Memory B cell (primary cell): ENCODE measurements at regions not wholly inside any gene's neighbourhood (a gene's known extent, or its start where the extent isn't known, plus 50 kb on each side); places are given as distances from the start of the nearest gene placed in this dataset.

Experiments
- ATAC-seq: fragments of 150-1000 bp; cut with Tn5 transposase; 2 replicates; pipeline ENCODE4 v1.10.0; 2021; ENCODE audit warnings: low read depth, mild to moderate bottlenecking, moderate library complexity
- DNase-seq, 2 donors: peaks; one replicate each; pipeline ENCODE4 v3.0.0; 2022; ENCODE audit warnings: low spot score in 2 of 2
- H3K27ac Mint-ChIP-seq: one replicate; pipeline ENCODE4 v1.8.0; 2022; ENCODE audit warnings: mild to moderate bottlenecking, moderate library complexity, mixed read lengths
- H3K27me3 Mint-ChIP-seq: one replicate; pipeline ENCODE4 v1.8.0; 2022; ENCODE audit warnings: mixed read lengths
- H3K36me3 Mint-ChIP-seq: one replicate; pipeline ENCODE4 v1.8.0; 2022; ENCODE audit warnings: mild to moderate bottlenecking, mixed read lengths
- H3K4me1 Mint-ChIP-seq: one replicate; pipeline ENCODE4 v1.8.0; 2022; ENCODE audit warnings: mixed read lengths
- H3K4me3 Mint-ChIP-seq: one replicate; pipeline ENCODE4 v1.8.0; 2022; ENCODE audit warnings: mild to moderate bottlenecking, moderate library complexity, mixed read lengths
- H3K9me3 Mint-ChIP-seq: one replicate; pipeline ENCODE4 v1.8.0; 2022; ENCODE audit warnings: mixed read lengths

- no peak for ATAC-seq
Observed at GRCh38 chr2:15730545-15731212, 139.0 kb downstream of the DDX1 start.

DNA sequence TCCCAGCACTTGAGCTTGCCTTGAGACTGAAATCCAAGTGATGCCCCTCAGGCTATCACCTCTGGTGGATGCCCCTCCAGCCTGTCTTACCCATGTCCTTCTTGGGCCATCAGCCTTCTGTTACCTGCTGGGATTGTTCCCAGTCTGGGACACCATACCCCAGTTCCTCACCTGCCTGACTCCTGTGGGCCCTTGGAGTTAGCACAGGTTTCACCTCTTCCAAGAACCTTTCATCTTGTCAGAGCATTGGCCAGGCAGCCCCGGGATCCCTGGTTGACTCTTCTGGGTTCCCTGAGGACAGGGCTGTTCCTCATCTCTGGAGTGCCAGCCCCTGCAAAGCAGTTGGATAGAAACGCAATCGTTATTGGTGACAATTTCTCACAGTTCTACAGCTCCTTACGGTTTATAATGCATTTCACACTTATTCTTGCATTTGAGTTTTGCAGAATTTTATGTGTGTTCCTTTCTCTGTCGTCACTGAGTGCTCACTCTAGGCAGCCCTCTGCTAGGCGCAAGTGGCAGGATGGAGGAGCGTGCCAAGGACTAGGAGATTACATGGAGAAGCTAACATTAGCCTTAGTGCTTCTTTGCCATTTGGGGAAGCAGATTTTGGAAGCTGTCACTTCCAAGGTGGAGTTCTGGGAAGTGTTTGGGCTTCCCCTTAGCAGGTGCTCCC lies 139.7 kb downstream of the DDX1 start:
- Mint-ChIP-seq H3K27ac (peak overlapping the region; percentile 2), H3K27me3 (peaks cover 12% of the 10 kb centered on the region), H3K4me3 (no peak overlapping the region), H3K4me1 (peaks cover 14% of the 10 kb centered on the region), H3K9me3 (no peaks in the 10 kb centered on the region), H3K36me3 (no peaks in the 10 kb centered on the region)
- DNase-seq (no peak), ATAC-seq (no peak)

More at GRCh38 chr2:15730545-15731212, 139.0 kb downstream of the DDX1 start:
- Mint-ChIP-seq H3K9me3 (no peaks in the 10 kb centered on the region), H3K27ac (no peak overlapping the region), H3K27me3 (peaks cover 14% of the 10 kb centered on the region), H3K36me3 (no peaks in the 10 kb centered on the region), H3K4me1 (peaks cover 14% of the 10 kb centered on the region), H3K4me3 (no peak overlapping the region)
- DNase-seq, result no peak

GRCh38 chr2:15731889-15732271 lies 140.2 kb downstream of the DDX1 start:
- H3K27me3 Mint-ChIP-seq, result peaks cover 11% of the 10 kb centered on the region
- H3K27ac Mint-ChIP-seq, result peak overlapping the region; percentile 2
- no peaks in the 10 kb centered on the region for H3K9me3 Mint-ChIP-seq
- peak overlapping the region; percentile 8 for H3K4me3 Mint-ChIP-seq
- no peaks in the 10 kb centered on the region for H3K36me3 Mint-ChIP-seq
- DNase-seq (no peak), ATAC-seq (no peak)
- peaks cover 14% of the 10 kb centered on the region for H3K4me1 Mint-ChIP-seq

DNA sequence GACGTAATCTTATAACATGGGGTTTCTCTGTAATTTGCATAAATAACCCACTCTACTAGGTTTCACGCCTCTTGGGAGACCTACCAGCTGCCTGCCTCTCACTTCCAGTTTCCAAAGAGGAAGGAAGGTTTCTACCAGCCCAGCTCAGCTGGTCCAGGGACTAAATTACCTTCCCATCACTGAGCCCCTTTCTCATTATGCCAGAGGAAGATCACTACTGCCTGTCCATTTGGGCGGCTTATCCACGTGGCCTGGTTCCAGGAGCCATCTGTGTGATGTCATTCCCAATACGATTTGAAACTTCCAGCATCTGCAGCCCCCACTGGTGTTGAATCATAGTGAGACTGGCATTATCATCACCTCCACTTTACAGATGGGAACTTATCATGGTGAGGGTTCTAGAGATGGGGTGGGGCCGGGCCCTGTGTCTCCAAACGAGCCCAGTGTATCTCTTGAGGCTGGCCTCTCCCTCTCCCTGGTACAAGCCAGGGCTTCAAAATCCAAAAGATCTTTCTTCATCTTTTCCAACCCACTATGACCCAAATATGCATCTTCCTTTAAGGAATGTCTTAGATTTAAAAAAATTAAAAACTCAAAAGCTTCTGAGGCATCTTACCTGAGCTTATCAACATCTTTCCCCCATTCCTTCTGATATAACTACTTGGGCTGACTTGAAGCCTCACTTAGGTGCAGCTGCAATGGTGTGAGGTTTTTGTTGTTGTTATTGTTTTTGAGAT lies 140.8 kb downstream of the DDX1 start:
- Mint-ChIP-seq H3K27me3 (peaks cover 10% of the 10 kb centered on the region), H3K27ac (no peak overlapping the region), H3K4me1 (peaks cover 14% of the 10 kb centered on the region), H3K4me3 (no peak overlapping the region), H3K36me3 (no peaks in the 10 kb centered on the region), H3K9me3 (no peaks in the 10 kb centered on the region)
- ATAC-seq, result peak; percentile 88
- DNase-seq, result peak in 1 of 2 donors; percentile 3

DNA sequence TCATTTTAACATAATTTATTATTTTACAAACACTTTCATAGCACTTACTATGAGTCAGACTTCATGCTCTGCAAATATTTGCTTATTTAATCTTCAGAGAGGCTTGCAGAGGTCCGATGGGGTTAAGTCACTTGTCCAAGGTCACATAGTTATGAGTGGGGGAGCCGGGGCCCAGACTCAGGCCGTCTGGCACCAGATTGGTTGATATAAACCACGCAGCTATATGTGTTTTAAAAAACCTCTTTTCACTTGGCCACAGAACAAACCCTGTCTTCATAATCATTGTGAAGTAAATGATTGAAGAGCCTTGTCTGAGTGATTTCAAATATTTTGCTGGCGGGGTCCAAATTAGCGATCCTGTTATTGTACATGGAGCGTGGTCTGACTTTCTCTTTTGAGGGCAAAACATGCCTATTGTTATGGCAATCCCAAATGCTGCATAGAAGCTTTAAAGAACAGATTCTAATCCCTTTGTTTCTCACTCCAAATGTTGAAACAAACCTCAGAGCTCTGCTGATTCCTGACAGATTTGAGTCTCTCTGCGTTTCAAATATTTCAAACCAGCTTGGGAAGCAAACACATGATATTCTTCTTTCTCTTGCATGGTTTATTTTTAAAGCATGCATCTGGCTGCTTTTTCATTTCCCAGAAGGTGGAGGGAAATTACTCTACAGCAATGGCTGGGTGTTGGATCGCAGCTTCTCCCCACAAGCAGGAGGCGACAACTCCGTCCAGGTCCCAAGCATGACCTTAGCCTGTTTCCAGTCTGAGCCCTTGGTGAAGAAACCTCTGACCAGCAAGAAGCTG lies 142.4 kb downstream of the DDX1 start:
- Mint-ChIP-seq H3K4me3 (no peak overlapping the region), H3K27ac (no peak overlapping the region)

GRCh38 chr2:15734674-15735483 lies 143.2 kb downstream of the DDX1 start:
- H3K4me1 Mint-ChIP-seq, result peaks cover 14% of the 10 kb centered on the region
- no peaks in the 10 kb centered on the region for H3K9me3 Mint-ChIP-seq
- H3K27ac Mint-ChIP-seq, result no peak overlapping the region
- ATAC-seq (no peak), DNase-seq (no peak)
- H3K4me3 Mint-ChIP-seq, result no peak overlapping the region
- no peaks in the 10 kb centered on the region for H3K36me3 Mint-ChIP-seq
- H3K27me3 Mint-ChIP-seq, result peaks cover under 1% of the 10 kb centered on the region

More for the DNA sequence above, 142.4 kb downstream of the DDX1 start:
- Mint-ChIP-seq H3K27me3 (peaks cover 5% of the 10 kb centered on the region), H3K9me3 (no peaks in the 10 kb centered on the region), H3K36me3 (no peaks in the 10 kb centered on the region), H3K4me1 (peaks cover 14% of the 10 kb centered on the region)
- no peak for ATAC-seq
- no peak for DNase-seq

DNA sequence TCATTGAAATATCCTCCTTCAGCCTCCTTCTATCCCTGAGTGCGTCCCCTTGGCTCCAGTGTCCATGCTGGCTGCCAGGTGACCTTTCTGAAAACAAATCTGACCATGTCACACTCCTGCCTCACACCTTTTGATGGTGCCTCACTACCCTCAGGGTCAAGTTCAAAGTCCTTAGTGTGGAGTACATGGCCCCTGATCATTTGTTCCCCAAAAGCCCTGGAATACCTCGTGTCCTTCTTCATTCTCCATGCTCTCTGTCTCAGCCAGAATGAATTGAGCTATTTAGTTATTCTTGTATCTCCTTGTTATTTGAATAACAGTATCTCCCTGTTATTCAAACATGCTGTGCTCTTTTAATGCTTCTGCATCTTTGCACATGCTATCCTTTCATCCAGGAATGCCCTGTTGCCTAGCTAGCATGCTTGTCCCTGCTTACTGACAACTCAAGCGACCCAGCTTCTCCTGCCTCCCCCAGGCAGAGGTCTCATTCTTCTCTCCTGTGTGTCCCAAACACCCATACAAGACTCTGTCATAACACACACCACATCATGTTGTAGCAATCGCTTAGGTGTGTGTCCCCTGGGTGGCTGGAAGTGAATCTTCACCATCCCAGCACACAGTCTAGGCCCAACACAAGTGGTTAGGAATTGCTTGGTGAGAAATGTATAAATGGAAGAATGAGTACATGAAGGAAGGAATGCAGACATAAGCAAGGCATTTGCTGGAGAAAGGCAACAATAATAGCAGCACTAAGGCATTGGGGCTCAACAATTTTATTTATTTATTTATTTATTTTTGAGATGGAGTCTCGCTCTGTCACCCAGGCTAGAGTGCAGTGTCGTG lies 144.0 kb downstream of the DDX1 start:
- peaks cover 14% of the 10 kb centered on the region for H3K4me1 Mint-ChIP-seq
- H3K9me3 Mint-ChIP-seq, result no peaks in the 10 kb centered on the region
- H3K27me3 Mint-ChIP-seq, result no peaks in the 10 kb centered on the region
- no peak overlapping the region for H3K27ac Mint-ChIP-seq
- no peak for DNase-seq
- no peaks in the 10 kb centered on the region for H3K36me3 Mint-ChIP-seq
- ATAC-seq, result no peak
- no peak overlapping the region for H3K4me3 Mint-ChIP-seq

DNA sequence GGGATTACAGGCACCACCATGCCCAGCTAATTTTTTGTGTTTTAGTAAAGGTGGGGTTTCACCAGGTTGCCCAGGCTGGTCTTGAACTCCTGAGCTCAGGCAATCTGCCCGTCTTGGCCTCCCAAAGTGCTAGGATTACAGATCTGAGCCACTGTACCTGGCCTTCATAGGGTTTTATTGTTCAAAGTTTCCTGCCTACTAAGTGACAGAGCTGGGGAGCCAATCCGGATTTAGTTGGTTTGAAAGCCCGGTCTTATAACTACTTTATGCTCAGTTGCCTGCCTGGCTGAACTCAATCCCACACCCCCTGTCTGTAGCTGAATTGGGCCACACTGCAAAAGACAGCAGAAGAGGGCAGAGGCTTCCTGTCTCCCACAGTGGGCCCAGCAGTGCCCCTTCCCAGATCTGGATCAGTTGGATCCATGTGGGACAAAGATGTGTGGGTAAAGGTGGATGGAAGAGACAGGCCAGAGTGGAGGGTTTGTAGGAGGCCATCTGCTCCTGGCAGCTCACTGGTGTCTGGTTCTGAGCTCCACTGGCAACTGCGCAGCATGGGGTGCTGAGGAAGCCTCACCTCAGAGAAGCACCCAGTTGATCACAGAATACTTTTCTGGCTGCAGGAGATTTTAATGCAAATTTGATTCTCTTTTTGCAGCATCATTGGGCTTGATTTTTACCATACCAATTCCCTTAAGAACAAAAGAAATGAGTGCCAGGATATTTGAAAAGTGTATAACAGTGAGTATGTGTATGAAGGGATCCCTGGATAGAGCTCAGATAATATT lies 144.9 kb downstream of the DDX1 start:
- ATAC-seq (no peak), DNase-seq (no peak)
- Mint-ChIP-seq H3K27me3 (no peaks in the 10 kb centered on the region), H3K4me3 (no peak overlapping the region), H3K27ac (no peak overlapping the region), H3K9me3 (peaks cover under 1% of the 10 kb centered on the region), H3K36me3 (no peaks in the 10 kb centered on the region), H3K4me1 (peaks cover 12% of the 10 kb centered on the region)

DNA sequence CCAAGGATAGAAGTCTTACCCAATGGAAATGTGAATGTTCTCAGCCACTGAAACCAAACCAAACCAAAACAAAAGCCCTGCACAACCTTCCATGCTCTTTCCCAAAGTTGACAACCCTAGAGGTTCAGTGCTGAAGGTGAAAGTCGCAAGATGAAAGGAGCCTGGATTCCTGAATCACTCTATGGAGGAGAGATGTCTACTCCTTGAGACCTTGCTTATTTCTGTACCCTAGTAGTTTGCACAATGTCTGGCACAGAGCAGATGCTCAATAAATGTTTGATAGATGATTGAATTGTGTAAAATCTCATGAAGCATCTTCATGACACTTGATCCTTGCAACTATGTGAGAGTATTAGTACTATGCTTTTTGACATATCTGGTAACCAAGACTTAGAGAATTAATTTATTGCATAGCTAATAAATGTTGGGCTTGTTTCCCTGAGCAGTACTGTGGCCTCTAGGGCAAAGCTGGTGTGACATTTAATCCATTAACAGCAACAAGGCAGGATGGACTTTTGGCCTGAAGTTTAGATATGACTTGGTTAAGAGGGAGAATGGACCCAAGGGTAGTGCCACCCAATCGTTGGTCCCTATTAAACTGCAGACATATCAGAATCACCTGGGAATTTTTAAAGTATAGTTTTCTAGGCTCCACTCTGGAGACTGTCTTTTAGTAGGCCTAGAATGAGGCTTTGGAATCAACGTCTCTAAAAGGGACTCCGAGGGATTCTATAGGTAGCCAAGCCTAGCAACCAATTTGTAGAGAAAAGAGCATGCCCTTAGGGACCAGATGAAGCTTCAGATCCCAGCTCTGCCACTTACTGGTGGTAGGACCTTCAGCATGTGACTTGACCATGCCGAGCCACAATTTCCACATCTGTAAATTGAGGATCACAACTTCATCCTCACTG lies 145.9 kb downstream of the DDX1 start:
- Mint-ChIP-seq H3K4me3 (no peak overlapping the region), H3K36me3 (no peaks in the 10 kb centered on the region), H3K9me3 (peaks cover 2% of the 10 kb centered on the region), H3K27ac (no peak overlapping the region), H3K4me1 (peaks cover 2% of the 10 kb centered on the region), H3K27me3 (no peaks in the 10 kb centered on the region)
- DNase-seq, result no peak
- ATAC-seq, result no peak

DNA sequence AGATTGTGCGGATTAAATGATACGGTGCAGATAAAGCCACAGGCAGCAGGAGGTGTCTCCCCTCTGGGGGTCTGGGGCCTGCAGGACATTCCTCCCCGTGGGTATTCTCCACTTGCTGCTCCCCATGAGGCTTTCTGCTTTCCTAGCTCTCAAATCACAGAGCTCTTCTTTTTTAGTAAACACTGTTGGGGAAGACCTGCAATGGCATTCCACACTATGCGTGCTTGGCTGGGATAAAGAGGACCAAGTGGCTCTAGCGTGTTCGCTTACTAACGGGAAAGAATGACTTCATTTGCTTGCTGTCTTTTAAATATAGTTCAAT lies 146.5 kb downstream of the DDX1 start:
- no peaks in the 10 kb centered on the region for H3K27me3 Mint-ChIP-seq
- H3K4me1 Mint-ChIP-seq, result no peaks in the 10 kb centered on the region
- no peak for ATAC-seq
- no peaks in the 10 kb centered on the region for H3K36me3 Mint-ChIP-seq
- peaks cover 2% of the 10 kb centered on the region for H3K9me3 Mint-ChIP-seq
- no peak overlapping the region for H3K27ac Mint-ChIP-seq
- no peak overlapping the region for H3K4me3 Mint-ChIP-seq
- no peak for DNase-seq

DNA sequence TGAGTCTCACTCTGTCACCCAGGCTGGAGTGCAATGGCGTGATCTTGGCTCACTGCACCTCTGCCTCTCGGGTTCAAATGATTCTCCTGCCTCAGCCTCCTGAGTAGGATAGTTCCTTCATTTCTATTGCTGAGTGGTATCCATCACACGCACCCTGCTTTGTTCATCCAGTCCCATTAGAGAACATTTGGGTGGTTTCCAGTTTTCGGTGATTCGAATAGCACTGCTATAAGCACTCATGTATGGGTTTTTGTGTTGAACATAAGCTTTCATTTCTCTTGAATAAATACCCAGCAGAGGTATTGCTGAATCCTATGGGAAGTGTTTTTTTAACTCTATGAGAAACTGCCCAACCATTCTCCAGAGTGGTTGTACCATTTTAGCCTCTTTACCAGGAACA lies 147.3 kb downstream of the DDX1 start:
- H3K4me1 Mint-ChIP-seq, result no peaks in the 10 kb centered on the region

More for the DNA sequence above, 147.3 kb downstream of the DDX1 start:
- ATAC-seq (no peak), DNase-seq (no peak)
- Mint-ChIP-seq H3K27ac (no peak overlapping the region), H3K4me3 (no peak overlapping the region), H3K9me3 (peaks cover 2% of the 10 kb centered on the region), H3K27me3 (no peaks in the 10 kb centered on the region), H3K36me3 (no peaks in the 10 kb centered on the region)
